Stimulated activated CD8-positive, alpha-beta memory T cell treated with anti-CD3 and anti-CD28 coated beads, Interleukin-7, amount 100 ng/mL, for 4 hours (primary cell): ENCODE measurements at regions not wholly inside any gene's neighbourhood (a gene's known extent, or its start where the extent isn't known, plus 50 kb on each side); places are given as distances from the start of the nearest gene placed in this dataset.
"Not testable (repeated sequence)": the region's sequence is repeated elsewhere in the genome, so short reads cannot be mapped to it uniquely, and the experiment has no call there.

Experiments
- DNase-seq, 2 donors: peaks; one replicate each; pipeline ENCODE4 v3.0.0-alpha.2; 2020; ENCODE audit warnings: low read depth in 2 of 2

- DNase-seq, result no peak
Observed at GRCh38 chr13:22883262-22883840, 297.4 kb upstream of the SGCG start.

- DNase-seq, result no peak
Observed at GRCh38 chr13:22883956-22884355, 296.8 kb upstream of the SGCG start.

- DNase-seq, result not testable (repeated sequence)
Observed at GRCh38 chr13:22886061-22886460, 294.7 kb upstream of the SGCG start.

- not testable (repeated sequence) for DNase-seq
Observed at GRCh38 chr13:22889376-22889775, 291.4 kb upstream of the SGCG start.

GRCh38 chr13:22893204-22893603 is 287.6 kb upstream of the SGCG start:
- no peak for DNase-seq

GRCh38 chr13:22893777-22894176 is 287.0 kb upstream of the SGCG start:
- DNase-seq, result no peak

- no peak for DNase-seq
Observed at GRCh38 chr13:22897571-22898314, 283.0 kb upstream of the SGCG start.

GRCh38 chr13:22900416-22900951 is 280.3 kb upstream of the SGCG start:
- not testable (repeated sequence) for DNase-seq

GRCh38 chr13:22903301-22903700 is 277.5 kb upstream of the SGCG start:
- DNase-seq, result no peak

- DNase-seq, result no peak
Observed at GRCh38 chr13:22903925-22904324, 276.9 kb upstream of the SGCG start.

- no peak for DNase-seq
Observed at GRCh38 chr13:22915442-22916082, 265.2 kb upstream of the SGCG start.

GRCh38 chr13:22916276-22916675 is 264.5 kb upstream of the SGCG start:
- not testable (repeated sequence) for DNase-seq

GRCh38 chr13:22925881-22926747 is 254.7 kb upstream of the SGCG start:
- no peak for DNase-seq

- DNase-seq, result no peak
Observed at GRCh38 chr13:22926748-22927400, 253.9 kb upstream of the SGCG start.

- DNase-seq, result not testable (repeated sequence)
Observed at GRCh38 chr13:22927845-22928244, 252.9 kb upstream of the SGCG start.

- DNase-seq, result no peak
Observed at GRCh38 chr13:22929381-22930126, 251.2 kb upstream of the SGCG start.

GRCh38 chr13:22931576-22931975 is 249.2 kb upstream of the SGCG start:
- no peak for DNase-seq

GRCh38 chr13:22932632-22933412 is 248.0 kb upstream of the SGCG start:
- not testable (repeated sequence) for DNase-seq

- DNase-seq, result no peak
Observed at GRCh38 chr13:22933571-22934181, 247.1 kb upstream of the SGCG start.
